ENCODE measurements at regions not wholly inside any gene's neighbourhood (a gene's known extent, or its start where the extent isn't known, plus 50 kb on each side); places are given as distances from the start of the nearest gene placed in this dataset.
"Not testable (repeated sequence)": the region's sequence is repeated elsewhere in the genome, so short reads cannot be mapped to it uniquely, and the experiment has no call there.

GRCh38 chr9:108393481-108394001 is 462.2 kb downstream of the ACTL7B start:
- not testable (repeated sequence) for DNase-seq

GRCh38 chr9:108392877-108393276 is 462.9 kb downstream of the ACTL7B start:
- no peak for DNase-seq

- no peak for DNase-seq
These were observed 466.7 kb downstream of the ACTL7B start for GRCh38 chr9:108389056-108389455.

GRCh38 chr9:108386859-108387384 is 468.9 kb downstream of the ACTL7B start:
- no peak for DNase-seq

GRCh38 chr9:108386032-108386431 is 469.8 kb downstream of the ACTL7B start:
- no peak for DNase-seq

- no peak for DNase-seq
These were observed 472.0 kb downstream of the ACTL7B start for GRCh38 chr9:108383796-108384195.

- DNase-seq: peak; percentile 76
These were observed 473.5 kb downstream of the ACTL7B start for GRCh38 chr9:108382310-108382709.

GRCh38 chr9:108377881-108378280 is 477.9 kb downstream of the ACTL7B start:
- no peak for DNase-seq

GRCh38 chr9:108377382-108377781 is 478.4 kb downstream of the ACTL7B start:
- no peak for DNase-seq

GRCh38 chr9:108376140-108376539 is 479.6 kb downstream of the ACTL7B start:
- no peak for DNase-seq

- no peak for DNase-seq
These were observed 481.2 kb downstream of the ACTL7B start for GRCh38 chr9:108374626-108375025.

- no peak for DNase-seq
These were observed 488.6 kb downstream of the ACTL7B start for GRCh38 chr9:108367188-108367587.

- DNase-seq: peak; percentile 66
These were observed 492.5 kb downstream of the ACTL7B start for GRCh38 chr9:108363311-108363710.

GRCh38 chr9:108360304-108360703 is 495.5 kb downstream of the ACTL7B start:
- DNase-seq: no peak

GRCh38 chr9:108356806-108357205 is 499.0 kb downstream of the ACTL7B start:
- no peak for DNase-seq

GRCh38 chr9:108351571-108351970 is 504.2 kb downstream of the ACTL7B start:
- no peak for DNase-seq

GRCh38 chr9:108347463-108348188 is 508.2 kb downstream of the ACTL7B start:
- DNase-seq: no peak

GRCh38 chr9:108345826-108346225 is 510.0 kb downstream of the ACTL7B start:
- DNase-seq: no peak

GRCh38 chr9:108339251-108339650 is 516.5 kb downstream of the ACTL7B start:
- DNase-seq: no peak

GRCh38 chr9:108336575-108336974 is 519.2 kb downstream of the ACTL7B start:
- DNase-seq: no peak

- no peak for DNase-seq
These were observed 522.2 kb downstream of the ACTL7B start for GRCh38 chr9:108333530-108333983.

- DNase-seq: no peak
These were observed 524.2 kb downstream of the ACTL7B start for GRCh38 chr9:108331596-108331995.

GRCh38 chr9:108325406-108325805 is 530.4 kb downstream of the ACTL7B start:
- no peak for DNase-seq

GRCh38 chr9:108323615-108324014 is 532.2 kb downstream of the ACTL7B start:
- DNase-seq: no peak

Data from NCI-H1092 (cell line).